GM18870 (cell line): ENCODE measurements at regions not wholly inside any gene's neighbourhood (a gene's known extent, or its start where the extent isn't known, plus 50 kb on each side); places are given as distances from the start of the nearest gene placed in this dataset.

Source experiments
- ATAC-seq: cut with Tn5 transposase; IDR thresholded peaks from one replicate; pipeline ENCODE4 v1.9.1; 2021; ENCODE audit warnings: moderate library complexity; ENCODE audit not compliant: unreplicated experiment

- ATAC-seq = no peak
Observed at GRCh38 chr10:76667408-76668370, 969.9 kb downstream of the KCNMA1 start.

- no peak for ATAC-seq
Observed at GRCh38 chr10:76666891-76667290, 970.7 kb downstream of the KCNMA1 start.

- no peak for ATAC-seq
Observed at GRCh38 chr10:76665029-76665428, 972.6 kb downstream of the KCNMA1 start.

- peak; percentile 52 for ATAC-seq
Observed at GRCh38 chr10:76657337-76658012, 980.1 kb downstream of the KCNMA1 start.

- no peak for ATAC-seq
Observed at GRCh38 chr10:76651154-76651553, 986.5 kb downstream of the KCNMA1 start.

DNA sequence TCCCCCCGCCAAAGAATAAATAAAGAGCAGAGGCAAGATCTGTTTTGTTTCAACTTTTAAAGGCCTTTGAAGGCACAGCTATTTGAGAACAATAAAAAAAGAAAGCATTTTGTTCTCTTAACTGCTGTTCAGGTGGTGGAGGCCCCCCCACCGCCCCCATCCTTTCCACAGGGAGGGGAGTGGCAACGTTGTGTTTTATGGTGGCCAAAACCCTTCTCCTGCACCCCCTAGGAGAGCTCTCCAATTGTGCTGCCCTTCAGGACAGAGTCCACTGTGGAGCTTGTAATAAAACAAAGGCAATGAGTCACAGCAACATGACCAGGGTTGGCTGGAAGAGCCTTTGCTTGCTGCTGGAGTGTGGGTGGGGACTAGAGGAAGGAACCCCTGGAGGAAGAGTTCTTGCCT, 987.9 kb downstream of the KCNMA1 start:
- no peak for ATAC-seq

DNA sequence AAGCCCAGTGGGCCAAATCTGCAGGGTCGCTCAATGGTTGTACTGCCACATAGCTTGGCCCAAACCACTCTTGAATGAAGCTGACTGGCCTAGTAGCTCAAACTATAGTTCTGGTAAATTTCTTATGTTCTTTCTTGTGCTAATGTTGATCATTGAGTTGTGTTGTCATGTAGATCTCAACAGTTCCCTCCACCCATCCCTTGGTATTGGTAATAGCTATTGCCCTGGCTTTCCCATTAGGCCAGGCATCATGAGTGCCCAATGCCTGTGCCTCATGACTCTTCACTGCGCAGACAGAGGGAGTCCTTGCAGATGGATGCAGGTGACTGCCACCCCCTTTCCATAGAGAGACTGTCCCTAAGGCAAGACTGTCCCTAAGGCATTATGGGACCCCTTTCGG, 988.4 kb downstream of the KCNMA1 start:
- ATAC-seq = no peak

DNA sequence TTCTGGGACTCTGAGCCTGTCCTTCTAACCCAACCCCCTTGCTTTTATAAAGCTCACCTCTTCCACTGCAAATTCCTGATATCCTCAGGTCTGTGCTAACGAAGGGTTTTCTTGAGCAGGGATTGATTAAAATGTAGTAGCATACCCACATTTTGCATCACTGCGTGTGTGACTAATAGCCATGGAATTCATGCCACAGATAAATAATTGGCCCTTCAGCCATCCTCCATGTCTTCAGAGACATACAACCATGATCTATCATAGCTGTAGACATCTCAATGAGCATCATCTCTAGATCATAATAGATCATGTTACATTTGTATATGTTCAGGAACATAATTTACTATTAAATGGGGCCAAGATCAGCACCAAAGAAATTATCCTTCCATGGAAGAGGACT, 990.3 kb downstream of the KCNMA1 start:
- no peak for ATAC-seq

DNA sequence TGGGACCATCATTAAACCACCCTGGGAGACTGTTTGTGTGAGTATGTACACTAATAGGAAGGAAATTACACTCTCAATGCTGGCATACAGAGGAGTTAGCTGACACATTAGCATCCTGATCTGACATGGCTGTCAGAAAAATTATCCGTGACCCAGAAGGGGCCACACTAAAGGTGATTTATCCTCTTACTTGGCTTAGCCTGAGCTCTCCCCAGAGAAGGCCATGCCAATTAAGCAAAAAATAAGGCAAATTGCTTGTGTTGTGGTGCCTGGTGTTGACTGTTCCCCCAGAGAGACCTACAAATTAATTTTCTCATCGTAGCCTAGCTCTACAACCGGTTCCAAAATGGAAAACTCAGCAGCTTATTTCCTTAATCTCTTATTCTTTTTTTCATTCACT, 992.3 kb downstream of the KCNMA1 start:
- no peak for ATAC-seq

- no peak for ATAC-seq
Observed at GRCh38 chr10:76644476-76644875, 993.1 kb downstream of the KCNMA1 start.

DNA sequence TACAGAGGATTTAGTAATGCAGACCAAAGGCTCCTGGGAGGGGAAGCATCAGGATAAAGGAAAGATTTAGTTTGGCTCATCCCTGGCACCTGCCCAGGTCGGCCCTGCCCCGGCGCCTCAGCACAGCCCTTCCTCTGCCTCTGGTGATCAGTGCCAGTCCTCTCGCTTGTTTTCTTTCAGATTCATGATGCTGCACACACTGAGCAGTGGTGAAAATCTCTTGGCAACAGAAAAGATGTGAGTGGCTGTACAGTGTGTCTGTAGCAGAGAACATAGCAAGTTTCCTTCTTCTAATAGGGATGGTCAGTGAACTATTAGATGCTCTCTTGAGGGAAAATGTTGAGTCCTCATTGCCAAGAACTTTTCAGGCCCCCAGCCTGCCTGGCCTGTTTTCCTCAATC, 994.1 kb downstream of the KCNMA1 start:
- ATAC-seq = no peak

- no peak for ATAC-seq
Observed at GRCh38 chr10:76642358-76642757, 995.2 kb downstream of the KCNMA1 start.

DNA sequence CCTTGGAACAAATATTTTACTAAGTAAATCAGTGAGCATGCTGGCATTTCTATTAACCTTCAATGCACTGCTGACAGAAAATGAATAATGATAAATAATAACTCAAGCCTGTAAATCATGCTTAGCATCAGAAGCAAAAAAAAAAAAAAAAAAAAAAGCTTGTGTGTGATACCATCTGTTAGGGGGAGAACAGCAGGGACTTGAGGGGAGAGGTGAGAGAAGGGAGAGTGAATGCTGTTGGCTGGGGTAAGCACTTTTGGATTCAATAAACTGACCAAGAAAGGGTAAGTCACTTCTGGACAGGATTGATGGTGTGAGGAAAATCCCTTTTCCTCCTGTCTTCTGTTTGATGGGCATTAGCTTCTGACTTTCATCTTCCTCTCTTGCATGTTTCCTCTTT, 996.4 kb downstream of the KCNMA1 start:
- ATAC-seq = no peak

DNA sequence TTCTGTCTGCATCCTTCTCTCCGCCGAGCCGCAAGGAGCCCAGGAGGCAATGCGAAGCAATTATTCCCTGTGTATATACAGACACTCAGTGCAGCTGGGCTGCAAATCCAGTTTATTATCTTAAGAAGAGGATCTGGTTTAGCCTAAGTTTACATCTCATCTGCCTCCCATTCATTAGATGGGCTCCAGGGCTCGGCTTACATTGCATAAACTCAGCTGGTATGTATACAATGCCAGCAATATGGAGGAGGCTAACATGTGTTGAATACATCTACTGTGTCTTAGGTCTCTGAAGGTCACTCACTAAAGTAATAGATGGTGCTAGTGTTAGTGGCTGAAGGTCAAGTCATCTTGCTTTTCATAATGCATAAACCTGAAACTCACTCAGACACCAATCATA, 996.8 kb downstream of the KCNMA1 start:
- ATAC-seq = no peak

- no peak for ATAC-seq
Observed at GRCh38 chr10:76632767-76633051, 1004.9 kb downstream of the KCNMA1 start.

- no peak for ATAC-seq
Observed at GRCh38 chr10:76631884-76632766, 1005.5 kb downstream of the KCNMA1 start.

- ATAC-seq = no peak
Observed at GRCh38 chr10:76631036-76631670, 1006.5 kb downstream of the KCNMA1 start.

DNA sequence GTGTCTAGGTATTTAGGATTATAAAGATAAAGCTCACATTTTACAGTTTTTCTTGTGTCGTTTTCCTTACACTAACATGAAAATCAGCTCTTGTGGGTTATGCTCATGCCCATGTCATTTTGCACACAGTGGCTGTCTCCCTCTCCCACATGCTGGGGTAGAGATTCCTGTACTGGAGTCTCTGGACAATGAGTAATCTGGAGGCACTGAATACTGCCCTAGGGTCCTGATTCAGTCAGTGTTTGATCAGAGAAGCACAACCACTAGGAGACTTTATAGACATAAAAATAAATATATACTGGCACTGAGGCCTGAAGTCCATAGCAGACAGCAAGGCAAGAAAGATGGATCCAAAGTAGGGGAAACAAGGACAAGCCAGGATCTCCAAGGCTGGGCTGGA, 1008.8 kb downstream of the KCNMA1 start:
- no peak for ATAC-seq

DNA sequence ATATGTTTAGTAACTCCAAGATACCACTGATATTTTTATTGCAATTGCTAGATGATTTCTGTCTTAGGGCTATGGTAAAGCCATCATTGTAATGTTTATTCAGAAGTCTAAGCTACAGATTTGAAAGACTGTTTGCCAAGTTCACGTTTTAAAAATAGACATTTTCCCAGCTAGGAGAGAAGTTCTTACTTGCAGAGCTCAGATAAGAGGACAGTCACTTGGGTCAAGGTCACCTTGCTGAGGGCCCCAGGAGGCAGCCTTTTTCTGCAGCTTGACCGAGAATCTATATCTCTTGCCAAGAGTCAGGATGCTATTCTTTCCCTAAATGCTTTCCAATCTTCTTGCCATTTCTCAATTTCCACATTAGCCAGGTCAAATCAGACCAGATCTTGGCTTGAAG, 1011.2 kb downstream of the KCNMA1 start:
- no peak for ATAC-seq

GRCh38 chr10:76624470-76624869, 1013.1 kb downstream of the KCNMA1 start:
- ATAC-seq = peak; percentile 96
